ENCODE measurements at regions not wholly inside any gene's neighbourhood (a gene's known extent, or its start where the extent isn't known, plus 50 kb on each side); places are given as distances from the start of the nearest gene placed in this dataset.

DNA sequence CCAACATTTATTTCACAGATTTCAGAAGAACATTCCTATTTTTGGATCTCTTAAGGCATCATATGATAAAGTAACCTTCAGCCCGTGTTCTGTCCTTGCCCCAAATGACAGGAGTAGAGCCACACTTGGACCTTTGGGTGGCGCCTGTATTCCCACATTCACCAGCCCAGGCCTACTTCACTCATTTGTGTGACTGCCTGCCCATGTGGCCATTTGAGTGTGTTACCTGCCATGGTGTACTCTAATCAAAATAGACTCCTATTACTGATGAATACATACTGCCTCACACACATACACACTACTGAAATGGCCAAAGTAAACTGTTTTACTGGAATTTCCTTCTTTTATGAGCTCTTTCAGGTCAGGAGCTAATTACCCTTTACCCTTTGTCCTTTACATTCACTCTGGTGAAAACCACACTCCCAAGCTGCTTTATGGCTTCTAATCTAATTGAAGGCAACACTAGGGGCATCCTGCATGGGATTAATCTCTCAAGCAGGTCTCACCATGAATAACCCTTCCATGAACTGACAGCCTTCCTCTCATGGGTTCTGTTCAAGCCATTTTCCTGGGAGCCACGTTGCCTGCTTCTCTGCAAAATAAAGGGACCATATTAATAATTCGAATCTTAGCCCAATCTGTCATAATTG, 271.0 kb upstream of the GALNT5 start:
- Histone ChIP-seq H3K27me3 (ENCODE audit: control insufficient read depth, low read length) (no peaks in the 10 kb centered on the region), H3K4me1 (ENCODE audit: control insufficient read depth, low read length) (no peaks in the 10 kb centered on the region), H3K79me2 (ENCODE audit: control insufficient read depth, low read length) (no peaks in the 10 kb centered on the region), H3K4me3 (ENCODE audit: low read length) (no peak overlapping the region), H3K9me3 (ENCODE audit: control insufficient read depth, insufficient read depth, low read length) (no peaks in the 10 kb centered on the region), H3K36me3 (ENCODE audit: control insufficient read depth, low read length) (no peaks in the 10 kb centered on the region), H3F3A (ENCODE audit: control insufficient read depth, insufficient read depth) (no peaks in the 10 kb centered on the region), H3K9me2 (replicated peaks; ENCODE audit: control insufficient read depth, low read length) (no peaks in the 10 kb centered on the region), H4K20me1 (ENCODE audit: control insufficient read depth, insufficient read depth, low read depth, low read length) (no peaks in the 10 kb centered on the region), H3K4me2 (ENCODE audit: low read length) (no peak overlapping the region), H3K27ac (ENCODE audit: low read depth, low read length) (no peak overlapping the region)
- TF ChIP-seq, protein P1, sequence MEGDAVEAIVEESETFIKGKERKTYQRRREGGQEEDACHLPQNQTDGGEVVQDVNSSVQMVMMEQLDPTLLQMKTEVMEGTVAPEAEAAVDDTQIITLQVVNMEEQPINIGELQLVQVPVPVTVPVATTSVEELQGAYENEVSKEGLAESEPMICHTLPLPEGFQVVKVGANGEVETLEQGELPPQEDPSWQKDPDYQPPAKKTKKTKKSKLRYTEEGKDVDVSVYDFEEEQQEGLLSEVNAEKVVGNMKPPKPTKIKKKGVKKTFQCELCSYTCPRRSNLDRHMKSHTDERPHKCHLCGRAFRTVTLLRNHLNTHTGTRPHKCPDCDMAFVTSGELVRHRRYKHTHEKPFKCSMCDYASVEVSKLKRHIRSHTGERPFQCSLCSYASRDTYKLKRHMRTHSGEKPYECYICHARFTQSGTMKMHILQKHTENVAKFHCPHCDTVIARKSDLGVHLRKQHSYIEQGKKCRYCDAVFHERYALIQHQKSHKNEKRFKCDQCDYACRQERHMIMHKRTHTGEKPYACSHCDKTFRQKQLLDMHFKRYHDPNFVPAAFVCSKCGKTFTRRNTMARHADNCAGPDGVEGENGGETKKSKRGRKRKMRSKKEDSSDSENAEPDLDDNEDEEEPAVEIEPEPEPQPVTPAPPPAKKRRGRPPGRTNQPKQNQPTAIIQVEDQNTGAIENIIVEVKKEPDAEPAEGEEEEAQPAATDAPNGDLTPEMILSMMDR (IDR thresholded peaks at IDR 0.05; ENCODE audit: low read depth, low read length, poor library complexity, severe bottlenecking) = no peak
- TF ChIP-seq EZH2phosphoT487 (IDR thresholded peaks at IDR 0.05; ENCODE audit: borderline replicate concordance, low read length) = no peak

DNA sequence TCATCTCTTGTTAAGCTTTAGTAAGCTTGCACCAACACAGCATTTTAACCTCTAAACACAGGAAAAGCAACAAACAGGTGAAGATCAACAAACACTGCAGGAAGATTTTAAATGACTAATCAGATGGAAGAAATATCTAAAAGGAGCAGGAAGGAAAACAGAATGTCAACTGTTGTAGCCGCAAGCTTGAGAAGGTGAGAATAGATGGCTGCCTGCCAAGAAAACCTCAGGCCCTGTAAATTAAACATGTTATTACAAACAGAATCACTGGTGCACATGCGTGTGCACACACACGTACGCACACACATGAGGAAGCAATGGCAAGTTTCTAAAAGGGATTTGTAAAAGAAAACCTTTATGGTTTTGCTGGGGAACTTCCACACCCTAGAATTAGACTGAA, 257.8 kb upstream of the GALNT5 start:
- TF ChIP-seq, protein P1 (IDR thresholded peaks at IDR 0.05; ENCODE audit: low read depth, low read length, poor library complexity, severe bottlenecking) = no peak
- no peaks in the 10 kb centered on the region for H3K79me2 ChIP-seq (ENCODE audit: control insufficient read depth, low read length)
- H3K27ac ChIP-seq (ENCODE audit: low read depth, low read length) = no peak overlapping the region
- H3K27me3 ChIP-seq (ENCODE audit: control insufficient read depth, low read length) = no peaks in the 10 kb centered on the region
- H4K20me1 ChIP-seq (ENCODE audit: control insufficient read depth, insufficient read depth, low read depth, low read length) = no peaks in the 10 kb centered on the region
- no peaks in the 10 kb centered on the region for H3K9me3 ChIP-seq (ENCODE audit: control insufficient read depth, insufficient read depth, low read length)
- no peaks in the 10 kb centered on the region for H3K36me3 ChIP-seq (ENCODE audit: control insufficient read depth, low read length)
- no peaks in the 10 kb centered on the region for H3F3A ChIP-seq (ENCODE audit: control insufficient read depth, insufficient read depth)
- H3K4me1 ChIP-seq (ENCODE audit: control insufficient read depth, low read length) = no peaks in the 10 kb centered on the region
- no peak overlapping the region for H3K4me3 ChIP-seq (ENCODE audit: low read length)
- H3K4me2 ChIP-seq (ENCODE audit: low read length) = no peak overlapping the region
- no peaks in the 10 kb centered on the region for H3K9me2 ChIP-seq (replicated peaks; ENCODE audit: control insufficient read depth, low read length)

DNA sequence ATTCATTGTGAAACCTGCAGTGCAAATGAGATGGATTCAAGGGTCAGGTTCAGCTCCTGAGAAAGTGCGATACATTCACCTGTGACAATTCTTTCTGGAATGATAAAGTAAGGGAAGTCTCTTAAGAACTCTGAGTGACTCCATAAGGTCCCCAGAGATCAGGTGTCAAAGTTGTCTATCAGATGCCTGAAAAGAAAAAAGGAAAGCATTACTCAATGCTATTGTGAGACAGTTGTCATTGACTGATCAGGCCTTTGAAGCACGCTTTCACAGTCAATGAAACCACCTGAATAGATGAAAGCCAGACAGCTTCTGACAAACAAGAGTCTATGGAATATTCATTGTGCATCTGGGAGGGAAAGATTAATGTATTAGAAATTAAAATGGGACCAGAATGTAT, 252.7 kb upstream of the GALNT5 start:
- Histone ChIP-seq H3K9me2 (replicated peaks; ENCODE audit: control insufficient read depth, low read length) (no peaks in the 10 kb centered on the region), H4K20me1 (ENCODE audit: control insufficient read depth, insufficient read depth, low read depth, low read length) (no peaks in the 10 kb centered on the region), H3K9me3 (ENCODE audit: control insufficient read depth, insufficient read depth, low read length) (no peaks in the 10 kb centered on the region), H3K4me2 (ENCODE audit: low read length) (no peak overlapping the region), H3K4me1 (ENCODE audit: control insufficient read depth, low read length) (no peaks in the 10 kb centered on the region), H3K79me2 (ENCODE audit: control insufficient read depth, low read length) (no peaks in the 10 kb centered on the region), H3K4me3 (ENCODE audit: low read length) (no peak overlapping the region), H3F3A (ENCODE audit: control insufficient read depth, insufficient read depth) (no peaks in the 10 kb centered on the region), H3K27me3 (ENCODE audit: control insufficient read depth, low read length) (no peaks in the 10 kb centered on the region), H3K27ac (ENCODE audit: low read depth, low read length) (no peak overlapping the region), H3K36me3 (ENCODE audit: control insufficient read depth, low read length) (no peaks in the 10 kb centered on the region)
- TF ChIP-seq, protein P1 (IDR thresholded peaks at IDR 0.05; ENCODE audit: low read depth, low read length, poor library complexity, severe bottlenecking) = no peak

Data from DOHH2 (cell line).